ENCODE measurements at regions not wholly inside any gene's neighbourhood (a gene's known extent, or its start where the extent isn't known, plus 50 kb on each side); places are given as distances from the start of the nearest gene placed in this dataset.

- TF ChIP-seq, protein P1, sequence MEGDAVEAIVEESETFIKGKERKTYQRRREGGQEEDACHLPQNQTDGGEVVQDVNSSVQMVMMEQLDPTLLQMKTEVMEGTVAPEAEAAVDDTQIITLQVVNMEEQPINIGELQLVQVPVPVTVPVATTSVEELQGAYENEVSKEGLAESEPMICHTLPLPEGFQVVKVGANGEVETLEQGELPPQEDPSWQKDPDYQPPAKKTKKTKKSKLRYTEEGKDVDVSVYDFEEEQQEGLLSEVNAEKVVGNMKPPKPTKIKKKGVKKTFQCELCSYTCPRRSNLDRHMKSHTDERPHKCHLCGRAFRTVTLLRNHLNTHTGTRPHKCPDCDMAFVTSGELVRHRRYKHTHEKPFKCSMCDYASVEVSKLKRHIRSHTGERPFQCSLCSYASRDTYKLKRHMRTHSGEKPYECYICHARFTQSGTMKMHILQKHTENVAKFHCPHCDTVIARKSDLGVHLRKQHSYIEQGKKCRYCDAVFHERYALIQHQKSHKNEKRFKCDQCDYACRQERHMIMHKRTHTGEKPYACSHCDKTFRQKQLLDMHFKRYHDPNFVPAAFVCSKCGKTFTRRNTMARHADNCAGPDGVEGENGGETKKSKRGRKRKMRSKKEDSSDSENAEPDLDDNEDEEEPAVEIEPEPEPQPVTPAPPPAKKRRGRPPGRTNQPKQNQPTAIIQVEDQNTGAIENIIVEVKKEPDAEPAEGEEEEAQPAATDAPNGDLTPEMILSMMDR (IDR thresholded peaks at IDR 0.05; ENCODE audit: low read length): no peak
- TF ChIP-seq EZH2 (optimal IDR thresholded peaks at IDR 0.05; ENCODE audit: low read depth, low read length) (no peak), EZH2phosphoT487 (IDR thresholded peaks at IDR 0.05; ENCODE audit: low read length) (no peak)
Measured at GRCh38 chr19:32038961-32039360, 306.4 kb upstream of the ZNF507 start.

All from MM.1S (cell line).